SK-N-DZ (cell line): ENCODE measurements at regions not wholly inside any gene's neighbourhood (a gene's known extent, or its start where the extent isn't known, plus 50 kb on each side); places are given as distances from the start of the nearest gene placed in this dataset.
A peak's percentile ranks its signal among the peaks of the same experiment; 100 is the strongest.

Experiments used
- DNase-seq: peaks from one replicate; pipeline ENCODE4 v3.0.0-alpha.2; 2015; ENCODE audit warnings: low spot score

DNA sequence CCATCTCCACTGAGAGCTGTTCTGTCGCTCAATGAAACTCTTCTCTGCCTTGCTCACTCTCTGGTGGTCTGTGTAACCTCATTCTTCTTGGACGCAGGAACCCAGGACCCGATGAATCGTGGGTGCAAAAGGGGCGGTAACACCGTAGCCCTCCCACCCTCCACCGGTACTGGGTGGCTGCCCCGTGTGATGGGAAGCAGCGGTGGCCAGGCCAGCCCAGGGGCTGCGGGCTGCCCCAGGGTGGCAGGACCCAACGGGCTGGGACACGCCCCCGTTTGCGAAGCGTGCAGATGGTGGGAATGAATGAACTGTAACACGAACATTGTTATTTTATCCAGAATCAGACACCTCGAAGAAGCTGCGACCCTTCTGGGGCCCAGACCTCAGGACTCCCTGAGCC lies 92.3 kb upstream of the BACE2 start:
- DNase-seq = no peak

DNA sequence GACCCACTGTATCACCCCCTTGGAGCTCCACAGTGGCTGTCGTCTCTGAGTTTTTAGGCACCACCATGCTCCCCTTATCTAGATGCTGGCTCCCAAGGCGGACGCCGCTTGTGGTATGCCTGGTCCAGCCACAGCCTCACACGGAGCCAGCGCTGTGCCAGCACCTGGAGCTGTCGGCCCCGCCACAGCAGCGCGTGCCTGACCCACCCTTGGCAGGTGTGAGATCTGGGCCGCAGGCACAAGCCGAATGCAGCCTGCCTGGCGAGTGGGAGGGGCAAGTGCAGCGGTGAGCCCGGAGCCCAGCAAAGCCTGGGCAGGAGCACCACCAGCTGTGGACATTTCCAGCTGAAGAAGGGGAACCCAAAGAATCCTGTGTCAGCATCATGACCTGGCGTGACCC lies 91.9 kb upstream of the BACE2 start:
- no peak for DNase-seq

DNA sequence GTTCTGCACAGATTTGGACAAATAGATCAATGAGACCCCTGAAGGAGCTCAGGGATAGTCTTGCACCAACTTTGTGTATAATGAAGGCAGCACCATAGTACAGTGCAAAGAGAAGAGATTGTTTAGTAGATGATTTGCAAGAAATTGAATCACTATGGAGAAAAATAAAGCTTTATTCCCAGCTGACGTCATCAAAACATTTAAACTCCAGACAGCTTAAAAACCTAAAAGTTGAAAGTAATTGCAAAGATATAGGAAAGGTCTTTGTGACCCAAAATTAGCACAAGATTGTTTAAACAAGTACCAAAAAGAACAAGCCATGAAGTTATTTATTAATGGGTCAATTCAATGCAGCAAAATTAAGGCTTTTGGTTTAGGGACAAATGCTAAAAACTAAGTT lies 88.8 kb upstream of the BACE2 start:
- no peak for DNase-seq

DNA sequence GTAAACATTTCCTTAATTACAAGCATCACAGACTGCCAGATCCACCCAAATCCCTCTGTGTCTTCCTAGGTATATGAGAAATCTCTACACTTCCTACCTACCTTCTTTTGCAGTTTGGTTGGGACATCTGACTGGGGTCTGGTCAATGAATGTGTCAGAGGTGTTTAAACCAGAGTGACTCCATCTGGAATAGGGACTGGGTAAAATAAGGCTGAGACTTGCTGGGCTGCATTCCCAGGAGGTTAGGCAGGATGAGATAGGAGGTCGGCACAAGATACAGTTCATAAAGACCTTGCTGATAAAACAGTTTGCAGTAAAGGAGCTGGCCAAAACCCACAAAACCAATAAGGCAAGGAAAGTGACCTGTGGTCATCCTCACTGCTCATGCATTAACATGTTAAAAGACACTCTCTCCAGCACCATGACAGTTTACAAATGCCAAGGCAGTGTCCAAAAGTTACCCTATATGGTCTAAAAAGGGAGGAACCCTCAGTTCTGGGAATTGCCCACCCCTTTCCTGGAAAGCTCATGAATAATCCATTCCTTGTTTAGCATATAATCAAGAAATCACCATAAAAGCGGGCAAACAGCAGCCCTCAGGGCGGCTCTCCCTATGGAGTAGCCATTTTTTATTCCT lies 87.4 kb upstream of the BACE2 start:
- no peak for DNase-seq

DNA sequence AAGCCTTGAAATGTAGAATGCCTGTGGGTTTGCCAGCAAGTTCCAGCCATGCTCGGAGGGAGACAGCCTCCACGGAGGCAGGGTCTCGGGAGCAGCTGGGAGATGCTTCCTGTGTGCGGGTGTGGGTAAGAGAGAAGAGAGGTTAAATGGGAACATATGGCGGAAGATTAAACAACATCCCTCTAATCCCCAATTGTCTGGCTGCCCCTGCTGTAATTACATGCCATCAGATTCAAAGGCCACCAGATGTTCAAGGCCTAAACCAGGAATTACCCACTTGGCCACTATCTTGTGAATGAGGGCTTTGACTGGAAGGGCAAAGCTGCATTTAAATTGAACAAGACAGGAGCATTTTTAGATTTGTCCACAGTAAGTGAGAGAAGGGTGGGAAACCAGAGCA lies 81.4 kb upstream of the BACE2 start:
- DNase-seq = no peak

DNA sequence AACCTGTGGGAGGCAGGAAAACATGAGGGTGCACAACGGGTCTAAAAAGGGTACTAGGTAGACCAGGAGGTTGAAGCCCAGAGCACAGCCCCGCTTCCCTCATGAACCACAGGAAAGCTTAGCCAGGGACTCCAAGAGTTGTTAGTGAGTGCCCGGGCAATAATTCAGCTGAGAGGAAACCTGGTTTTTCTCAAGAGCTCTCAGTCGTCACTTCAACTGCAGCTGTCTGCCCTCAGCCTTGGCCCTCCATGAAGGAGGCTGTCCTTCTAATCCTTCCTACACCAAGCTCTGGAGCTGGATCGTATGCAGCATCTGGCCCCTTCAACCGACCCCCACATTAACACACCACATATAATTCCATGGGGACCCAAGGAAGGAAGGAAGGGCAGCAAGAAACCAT lies 77.0 kb upstream of the BACE2 start:
- no peak for DNase-seq

DNA sequence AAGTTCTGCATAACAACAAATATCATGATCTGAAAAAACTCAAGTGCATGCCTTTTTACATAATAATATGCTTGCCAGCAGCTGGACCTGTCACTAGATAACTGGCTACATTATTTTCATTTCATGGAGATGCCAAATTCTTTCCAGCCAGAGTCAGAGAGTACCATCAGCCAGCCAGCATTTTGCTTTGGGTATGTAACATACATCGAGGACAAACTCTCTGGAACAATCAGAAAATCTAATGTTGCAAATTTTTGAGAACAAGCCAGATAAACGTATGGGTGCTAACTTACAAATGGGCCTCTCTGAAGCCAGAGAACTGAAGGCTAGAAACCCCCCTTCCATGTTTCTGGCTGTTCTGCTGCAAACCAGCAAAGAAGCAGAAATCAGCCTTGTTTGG lies 76.3 kb upstream of the BACE2 start:
- no peak for DNase-seq

DNA sequence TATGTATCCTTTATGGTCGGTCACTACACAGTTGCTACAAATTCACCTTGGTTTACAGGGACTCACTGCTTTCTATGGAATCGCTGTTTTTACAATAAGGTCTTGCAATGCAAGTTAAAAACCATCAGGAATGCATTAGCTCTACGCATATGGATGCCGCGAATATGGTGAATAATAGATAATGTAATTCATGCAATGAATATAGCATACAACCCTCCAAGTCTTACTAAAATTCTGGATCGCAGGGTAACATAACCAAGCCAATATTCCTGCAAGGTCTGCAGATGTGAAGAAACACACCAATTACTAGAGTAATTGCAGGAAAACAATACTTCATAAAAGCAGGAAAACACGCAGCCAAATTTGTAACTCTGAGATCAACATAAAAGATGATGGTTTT lies 75.6 kb upstream of the BACE2 start:
- no peak for DNase-seq

DNA sequence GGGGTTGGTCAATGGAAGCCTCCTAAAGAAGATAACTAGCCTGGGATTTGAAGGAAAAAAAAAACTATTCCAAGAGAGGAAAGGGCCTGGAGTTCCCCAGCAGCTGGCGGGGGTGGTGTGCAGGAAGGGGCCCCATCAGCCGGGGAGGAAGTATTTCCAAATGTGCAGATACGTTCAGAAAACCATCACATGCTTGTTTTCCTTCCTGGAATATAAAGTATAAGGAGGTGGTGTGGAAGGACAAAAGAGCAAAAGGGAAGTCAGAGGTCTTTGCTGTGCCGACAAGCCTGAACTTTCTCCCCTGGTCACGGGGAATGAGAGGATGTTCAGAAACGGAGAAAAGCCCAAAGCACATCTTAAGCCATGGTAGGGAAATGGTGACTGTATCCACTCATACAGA lies 72.0 kb upstream of the BACE2 start:
- DNase-seq = no peak

DNA sequence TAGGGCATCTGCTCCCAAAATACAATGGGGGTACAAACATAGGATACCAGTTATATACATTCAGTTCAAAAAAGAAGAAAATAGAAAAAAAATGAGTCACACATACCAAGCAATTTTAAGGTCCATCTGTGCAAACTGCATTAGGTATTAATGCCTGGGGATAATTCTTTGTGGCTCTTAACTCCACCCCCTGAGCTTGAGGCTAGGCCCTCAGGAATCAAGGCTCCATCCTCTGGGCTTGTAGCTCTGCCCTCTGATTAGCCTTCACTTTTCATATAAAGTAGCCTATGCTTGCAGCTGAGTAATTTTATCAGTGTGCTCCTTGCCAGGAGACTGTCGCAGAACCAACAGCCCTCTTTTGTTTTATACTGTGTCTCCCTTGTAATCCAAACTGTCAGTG lies 69.9 kb upstream of the BACE2 start:
- no peak for DNase-seq

DNA sequence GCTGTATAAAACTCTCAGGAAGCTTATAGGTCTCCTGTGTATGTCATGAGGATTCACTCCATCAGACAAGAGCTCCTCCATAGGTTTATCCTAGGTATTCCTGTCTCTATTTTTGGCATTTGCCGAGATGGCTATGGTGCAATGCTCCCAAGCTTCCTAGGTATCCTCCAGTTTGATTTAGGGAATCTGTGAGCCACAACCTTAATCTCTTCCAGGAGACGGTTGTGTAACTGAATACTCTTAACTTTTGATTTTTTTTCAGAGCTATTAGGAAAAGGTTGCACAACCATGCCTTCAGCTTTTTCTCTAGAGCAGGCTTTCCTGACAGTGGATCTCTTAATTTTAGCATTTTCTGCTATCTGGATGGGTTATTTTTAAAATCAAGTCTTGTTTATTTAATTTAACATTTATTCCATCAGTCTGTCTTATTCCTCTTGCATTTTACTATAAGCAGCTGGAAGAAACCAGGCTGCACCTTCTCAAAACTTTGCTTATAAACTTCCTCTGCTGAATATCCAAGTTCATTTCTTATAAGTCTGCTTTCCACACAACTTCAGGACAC lies 69.4 kb upstream of the BACE2 start:
- DNase-seq = no peak

DNA sequence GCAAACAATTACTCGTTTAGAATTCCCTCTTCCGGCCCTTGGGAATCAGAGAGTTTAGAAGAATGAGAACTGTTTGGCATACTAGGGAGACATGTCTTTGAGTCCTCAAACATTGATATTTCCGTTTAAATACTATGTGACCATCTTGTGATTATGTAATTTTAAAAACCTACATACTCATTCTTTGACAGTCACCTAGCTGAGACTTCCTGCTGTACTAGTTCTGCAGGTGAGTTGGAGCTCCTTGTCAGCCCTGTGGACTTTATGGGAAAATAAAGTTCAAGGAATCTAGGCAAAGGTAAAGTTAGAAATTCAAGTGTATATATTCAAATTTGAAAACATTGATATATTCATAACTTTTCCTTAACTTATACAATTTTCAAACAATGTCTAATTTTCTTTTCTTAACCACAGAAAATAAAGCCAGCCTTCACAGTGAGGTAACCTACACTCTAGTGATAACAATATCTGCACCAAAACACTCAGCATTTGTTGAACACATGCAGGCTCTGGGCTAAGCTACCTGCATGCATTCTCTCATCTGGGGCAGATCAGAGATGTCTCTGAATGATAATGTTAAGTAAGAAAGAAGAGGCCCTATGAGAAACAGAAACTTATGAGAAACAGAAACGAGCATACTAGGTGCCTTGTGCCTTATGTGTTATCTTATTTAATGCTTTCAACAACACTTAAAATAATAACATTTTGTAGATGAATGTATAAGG lies 67.0 kb upstream of the BACE2 start:
- DNase-seq = no peak

DNA sequence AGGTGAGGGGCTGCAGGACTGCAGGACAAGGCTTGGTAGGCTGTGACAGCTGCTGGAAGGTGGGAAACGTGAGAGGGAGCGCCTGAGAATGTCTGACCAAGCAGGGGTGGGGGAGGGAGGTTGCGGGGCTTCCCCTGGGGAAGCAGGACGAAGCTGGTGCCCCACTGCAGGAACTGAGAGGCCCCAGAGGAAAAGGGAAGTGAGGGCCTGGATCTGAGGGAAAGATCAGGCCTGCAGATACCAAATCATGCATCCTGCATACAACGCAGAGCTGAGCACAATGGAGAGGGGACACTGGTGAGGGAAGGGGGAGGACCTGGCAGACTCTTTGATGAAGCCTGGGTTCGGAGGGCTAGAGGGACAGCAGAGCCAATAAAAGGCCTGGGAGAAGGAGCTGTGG lies 65.7 kb upstream of the BACE2 start:
- no peak for DNase-seq

DNA sequence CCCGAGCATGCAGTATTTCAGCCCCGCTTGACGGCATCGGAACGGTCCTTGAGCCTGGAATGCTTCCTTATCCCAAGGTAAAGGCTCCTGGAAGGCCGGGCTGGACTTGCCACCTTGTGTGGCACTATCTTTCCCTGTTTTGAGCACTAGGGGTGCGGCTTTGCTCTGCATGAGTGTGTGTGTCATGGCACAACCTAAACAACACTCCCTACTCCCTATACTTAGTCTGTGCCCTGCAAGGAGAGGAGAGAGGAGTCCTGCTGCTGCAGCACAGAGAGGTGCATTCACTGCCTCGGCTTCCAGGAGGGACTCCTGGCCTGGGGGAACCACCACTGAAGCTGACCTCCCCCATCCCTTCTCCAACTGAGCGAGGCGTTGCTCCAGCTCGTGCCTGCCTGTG lies 60.4 kb upstream of the BACE2 start:
- no peak for DNase-seq

DNA sequence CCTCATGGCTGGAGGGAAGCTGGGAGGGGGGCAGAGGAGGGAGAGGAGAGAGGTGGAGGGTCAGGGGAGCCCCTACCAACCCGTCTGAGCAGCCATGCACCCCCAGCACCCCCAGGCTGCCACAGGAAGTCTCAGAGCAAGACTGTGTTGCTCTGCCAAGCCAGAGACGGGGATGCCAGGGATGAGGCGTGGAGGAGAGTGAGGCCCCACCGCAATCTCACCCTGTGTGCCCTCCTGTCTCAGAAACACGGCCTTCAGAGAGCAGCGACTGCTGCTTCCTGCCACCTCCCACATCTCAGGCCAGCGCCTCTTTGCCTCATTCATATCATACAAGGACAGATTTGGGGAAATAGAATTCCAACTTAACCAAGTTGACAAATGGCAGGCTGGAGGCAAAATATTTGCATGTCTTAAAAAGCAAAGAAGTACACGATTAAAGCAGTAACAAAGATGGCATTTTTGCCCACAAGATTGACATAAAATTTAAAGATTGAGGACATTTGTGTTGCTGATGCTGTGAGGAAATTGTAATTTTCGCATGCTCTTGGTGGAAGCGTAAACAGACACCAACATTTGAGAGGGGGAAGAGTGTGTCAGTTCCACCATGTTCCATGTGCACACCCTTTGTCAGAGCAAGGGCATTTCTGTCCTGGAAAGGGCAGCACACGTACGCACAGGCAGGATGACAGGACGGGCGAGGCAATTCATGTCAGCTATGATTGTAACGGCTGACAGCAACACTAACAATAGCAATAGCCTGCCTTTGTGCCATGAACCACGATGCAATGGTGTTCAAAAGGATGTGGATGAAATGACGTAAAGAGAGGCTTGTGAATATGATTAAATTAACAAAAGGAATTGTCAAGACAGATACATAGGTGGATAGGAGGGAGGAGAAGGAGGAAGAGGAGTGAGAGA lies 59.0 kb upstream of the BACE2 start:
- DNase-seq = no peak

DNA sequence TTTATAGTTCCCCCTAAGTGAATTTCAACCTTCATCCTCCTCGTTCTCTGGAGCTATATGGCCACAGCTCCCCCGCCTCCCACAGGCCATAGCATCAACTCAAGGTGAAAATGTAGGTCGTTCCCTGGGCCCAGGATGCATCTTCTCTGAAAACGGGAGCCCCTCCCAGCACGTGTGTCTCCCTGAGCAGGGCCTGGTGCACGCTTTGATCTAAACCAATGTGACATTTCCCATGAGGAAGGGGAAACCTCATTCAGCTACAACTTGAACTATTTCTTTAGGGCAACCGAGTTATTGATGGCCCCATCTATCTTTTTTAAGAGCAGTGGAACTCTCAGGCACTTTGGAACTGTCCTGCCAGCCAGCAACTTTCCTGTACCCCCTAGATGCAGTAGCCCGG lies 57.8 kb upstream of the BACE2 start:
- no peak for DNase-seq

DNA sequence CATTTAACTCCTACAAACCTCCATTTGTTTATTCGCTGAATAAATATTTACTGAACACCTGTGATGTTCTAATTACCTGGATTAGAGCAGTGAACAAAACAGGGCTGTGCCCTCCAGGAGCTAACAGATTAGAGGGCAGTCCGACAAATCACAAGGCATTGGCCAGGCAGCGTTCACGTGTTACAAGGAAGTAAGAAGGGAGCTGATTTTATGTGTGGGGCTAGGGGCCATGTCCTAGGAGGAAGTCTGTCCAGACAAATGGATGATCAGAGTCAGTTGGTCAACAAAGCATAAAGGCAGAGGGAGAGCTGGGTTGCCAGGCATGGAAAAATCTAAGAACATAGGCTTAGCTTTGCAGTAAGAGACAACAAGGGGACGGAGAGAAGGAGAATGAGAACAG lies 57.3 kb upstream of the BACE2 start:
- DNase-seq = no peak

DNA sequence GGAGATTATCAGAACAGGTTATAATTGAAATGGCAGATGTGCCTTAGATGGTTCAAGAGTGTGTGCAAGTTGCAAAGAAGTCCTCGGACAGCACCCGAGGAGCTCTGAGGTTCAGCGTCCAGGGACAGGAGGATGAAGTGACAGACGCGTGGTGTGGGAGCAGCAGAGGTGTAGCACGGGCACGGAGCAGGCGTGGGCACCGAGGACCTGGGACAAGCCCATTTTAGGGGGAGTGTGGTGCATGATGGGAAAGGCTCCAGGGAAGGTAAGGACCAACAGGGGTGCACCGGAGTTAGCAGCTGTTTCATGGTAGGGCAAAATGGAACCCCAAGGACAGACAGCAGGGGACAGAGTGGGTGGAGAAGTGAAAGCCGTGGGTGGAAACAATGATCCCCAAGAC lies 56.3 kb upstream of the BACE2 start:
- DNase-seq = no peak

DNA sequence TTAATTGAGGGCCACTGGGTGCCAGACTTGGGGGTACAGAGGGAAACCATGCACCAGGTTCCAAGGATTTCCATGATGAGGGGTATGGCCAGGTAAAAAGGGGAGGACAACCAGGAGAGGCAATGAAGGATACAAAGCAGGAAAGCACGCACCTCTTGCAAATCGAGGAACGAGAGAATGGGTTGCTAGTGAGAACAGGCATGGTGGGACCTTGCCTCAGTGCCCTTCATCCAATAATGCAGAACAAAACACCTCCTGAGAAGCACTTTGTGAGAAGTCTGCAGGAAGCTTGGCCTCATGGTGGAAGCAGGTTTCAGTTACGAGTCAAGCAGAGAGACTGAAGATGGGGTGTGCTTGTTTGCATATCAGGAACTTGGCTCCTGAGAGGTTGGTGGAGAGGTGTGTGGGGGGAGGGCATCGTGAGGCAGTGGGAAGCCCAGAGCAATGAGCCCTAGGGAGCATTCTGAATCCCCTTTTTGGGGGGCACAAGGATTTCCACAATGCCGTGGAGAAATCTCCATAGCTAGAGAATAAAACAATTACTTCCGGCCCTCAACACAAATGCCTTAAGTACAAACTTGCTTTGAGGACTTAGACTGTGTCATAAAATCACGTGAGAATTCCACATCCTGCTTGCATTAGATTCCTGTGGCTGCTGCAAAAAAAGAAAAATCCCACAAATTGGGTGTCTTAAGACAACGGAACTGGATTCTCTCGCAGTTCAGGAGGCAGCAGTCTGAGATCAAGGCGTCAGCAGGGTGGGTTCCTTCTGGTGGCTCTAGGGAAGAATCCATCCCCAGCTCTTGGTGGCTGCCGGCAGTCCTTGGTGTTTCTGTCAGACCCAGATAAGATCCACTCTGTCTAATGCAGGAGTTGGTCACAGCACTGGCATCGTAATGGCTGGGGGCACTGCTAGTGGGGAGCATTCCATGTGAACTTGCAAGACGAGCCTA lies 54.9 kb upstream of the BACE2 start:
- peak; percentile 21 for DNase-seq

DNA sequence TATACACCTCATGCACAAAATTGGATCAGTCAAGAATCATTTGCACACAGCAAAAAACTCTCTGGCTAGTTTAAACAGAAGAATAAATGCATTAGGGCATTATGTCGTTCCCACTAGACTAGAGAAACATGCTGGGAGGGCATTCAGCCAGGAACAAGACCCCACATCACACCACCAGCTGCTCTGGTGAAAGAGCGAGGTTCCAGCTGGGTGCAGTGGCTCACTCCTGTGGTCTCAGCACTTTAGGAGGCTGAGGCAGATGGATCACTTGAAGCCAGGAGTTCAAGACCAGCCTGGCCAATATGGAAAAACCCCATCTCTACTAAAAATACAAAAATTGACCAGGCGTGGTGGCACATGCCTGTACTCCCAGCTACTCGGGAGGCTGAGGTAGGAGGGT lies 52.1 kb upstream of the BACE2 start:
- no peak for DNase-seq
